BLaER1 (cell line): ENCODE measurements at regions not wholly inside any gene's neighbourhood (a gene's known extent, or its start where the extent isn't known, plus 50 kb on each side); places are given as distances from the start of the nearest gene placed in this dataset.

Experiments
- H3K27ac ChIP-seq: shearing (Covaris generic); formaldehyde crosslinking; 2 replicates; pipeline ENCODE4 v1.8.1; 2022
- H3K27me3 ChIP-seq: shearing (Covaris generic); formaldehyde crosslinking; 2 replicates; pipeline ENCODE4 v1.8.1; 2022
- H3K36me3 ChIP-seq: shearing (Covaris generic); formaldehyde crosslinking; 2 replicates; pipeline ENCODE4 v1.8.1; 2022
- H3K4me1 ChIP-seq: shearing (Covaris generic); formaldehyde crosslinking; 2 replicates; pipeline ENCODE4 v1.8.1; 2022
- H3K4me2 ChIP-seq: shearing (Covaris generic); formaldehyde crosslinking; 2 replicates; pipeline ENCODE4 v1.8.1; 2022
- H3K4me3 ChIP-seq: shearing (Covaris generic); formaldehyde crosslinking; 2 replicates; pipeline ENCODE4 v1.8.1; 2022
- H3K9ac ChIP-seq: shearing (Covaris generic); formaldehyde crosslinking; 2 replicates; pipeline ENCODE4 v1.8.1; 2022
- H3K9me3 ChIP-seq: shearing (Covaris generic); formaldehyde crosslinking; 2 replicates; pipeline ENCODE4 v1.8.1; 2022
- H4K20me1 ChIP-seq: shearing (Covaris generic); formaldehyde crosslinking; 2 replicates; pipeline ENCODE4 v1.8.1; 2022
- Cebpa-rat ChIP-seq: shearing (Covaris generic); IDR thresholded peaks from 2 replicates; pipeline ENCODE4 v1.8.1; 2022

- H3K9ac ChIP-seq, result no peak overlapping the region
- H3K36me3 ChIP-seq, result no peaks in the 10 kb centered on the region
- no peak overlapping the region for H3K4me2 ChIP-seq
- no peaks in the 10 kb centered on the region for H3K4me1 ChIP-seq
- TF ChIP-seq Cebpa-rat, result no peak
- H4K20me1 ChIP-seq, result no peaks in the 10 kb centered on the region
- no peak overlapping the region for H3K4me3 ChIP-seq
- no peaks in the 10 kb centered on the region for H3K9me3 ChIP-seq
- no peaks in the 10 kb centered on the region for H3K27me3 ChIP-seq
- no peak overlapping the region for H3K27ac ChIP-seq
Observed at GRCh38 chr3:144549166-144549565, 577.5 kb downstream of the DIPK2A start.

- TF ChIP-seq Cebpa-rat, result no peak
- Histone ChIP-seq H3K9me3 (no peaks in the 10 kb centered on the region), H3K4me1 (no peaks in the 10 kb centered on the region), H3K9ac (no peak overlapping the region), H3K4me3 (no peak overlapping the region), H4K20me1 (no peaks in the 10 kb centered on the region), H3K36me3 (no peaks in the 10 kb centered on the region), H3K4me2 (no peak overlapping the region), H3K27ac (no peak overlapping the region), H3K27me3 (no peaks in the 10 kb centered on the region)
Observed at GRCh38 chr3:144552346-144553057, 580.9 kb downstream of the DIPK2A start.

GRCh38 chr3:144553301-144553700 is 581.7 kb downstream of the DIPK2A start:
- Histone ChIP-seq H3K27me3 (no peaks in the 10 kb centered on the region), H3K9ac (no peak overlapping the region), H3K27ac (no peak overlapping the region), H3K36me3 (no peaks in the 10 kb centered on the region), H4K20me1 (no peaks in the 10 kb centered on the region), H3K9me3 (no peaks in the 10 kb centered on the region), H3K4me2 (no peak overlapping the region), H3K4me3 (no peak overlapping the region), H3K4me1 (no peaks in the 10 kb centered on the region)
- TF ChIP-seq Cebpa-rat, result no peak

GRCh38 chr3:144554889-144555288 is 583.3 kb downstream of the DIPK2A start:
- Histone ChIP-seq H3K9ac (no peak overlapping the region), H4K20me1 (no peaks in the 10 kb centered on the region), H3K9me3 (no peaks in the 10 kb centered on the region), H3K4me1 (no peaks in the 10 kb centered on the region), H3K27ac (no peak overlapping the region), H3K4me3 (no peak overlapping the region), H3K4me2 (no peak overlapping the region), H3K27me3 (no peaks in the 10 kb centered on the region), H3K36me3 (no peaks in the 10 kb centered on the region)
- TF ChIP-seq Cebpa-rat, result no peak

- no peak for TF ChIP-seq Cebpa-rat
- no peak overlapping the region for H3K27ac ChIP-seq
- H4K20me1 ChIP-seq, result no peaks in the 10 kb centered on the region
- no peaks in the 10 kb centered on the region for H3K36me3 ChIP-seq
- H3K27me3 ChIP-seq, result no peaks in the 10 kb centered on the region
- H3K9ac ChIP-seq, result no peak overlapping the region
- H3K4me3 ChIP-seq, result no peak overlapping the region
- no peaks in the 10 kb centered on the region for H3K4me1 ChIP-seq
- no peak overlapping the region for H3K4me2 ChIP-seq
- H3K9me3 ChIP-seq, result no peaks in the 10 kb centered on the region
Observed at GRCh38 chr3:144556392-144556791, 584.8 kb downstream of the DIPK2A start.

GRCh38 chr3:144557515-144557914 is 585.9 kb downstream of the DIPK2A start:
- Histone ChIP-seq H3K9ac (no peak overlapping the region), H3K4me2 (no peak overlapping the region), H3K9me3 (no peaks in the 10 kb centered on the region), H4K20me1 (no peaks in the 10 kb centered on the region), H3K4me1 (no peaks in the 10 kb centered on the region), H3K27ac (no peak overlapping the region), H3K36me3 (no peaks in the 10 kb centered on the region), H3K4me3 (no peak overlapping the region), H3K27me3 (no peaks in the 10 kb centered on the region)
- no peak for TF ChIP-seq Cebpa-rat

- no peak for TF ChIP-seq Cebpa-rat
- H3K4me2 ChIP-seq, result no peak overlapping the region
- H3K27me3 ChIP-seq, result no peaks in the 10 kb centered on the region
- H3K9ac ChIP-seq, result no peak overlapping the region
- H3K36me3 ChIP-seq, result no peaks in the 10 kb centered on the region
- H3K9me3 ChIP-seq, result no peaks in the 10 kb centered on the region
- no peak overlapping the region for H3K27ac ChIP-seq
- no peak overlapping the region for H3K4me3 ChIP-seq
- H3K4me1 ChIP-seq, result no peaks in the 10 kb centered on the region
- no peaks in the 10 kb centered on the region for H4K20me1 ChIP-seq
Observed at GRCh38 chr3:144564011-144564410, 592.4 kb downstream of the DIPK2A start.

GRCh38 chr3:144566320-144566719 is 594.7 kb downstream of the DIPK2A start:
- Histone ChIP-seq H3K36me3 (no peaks in the 10 kb centered on the region), H3K9me3 (no peaks in the 10 kb centered on the region), H4K20me1 (no peaks in the 10 kb centered on the region), H3K4me1 (no peaks in the 10 kb centered on the region), H3K27ac (no peak overlapping the region), H3K4me3 (no peak overlapping the region), H3K27me3 (no peaks in the 10 kb centered on the region), H3K4me2 (no peak overlapping the region), H3K9ac (no peak overlapping the region)
- no peak for TF ChIP-seq Cebpa-rat

- no peaks in the 10 kb centered on the region for H3K36me3 ChIP-seq
- no peak overlapping the region for H3K27ac ChIP-seq
- no peak for TF ChIP-seq Cebpa-rat
- no peaks in the 10 kb centered on the region for H3K9me3 ChIP-seq
- H4K20me1 ChIP-seq, result no peaks in the 10 kb centered on the region
- H3K4me2 ChIP-seq, result no peak overlapping the region
- no peaks in the 10 kb centered on the region for H3K4me1 ChIP-seq
- no peak overlapping the region for H3K4me3 ChIP-seq
- no peak overlapping the region for H3K9ac ChIP-seq
- H3K27me3 ChIP-seq, result no peaks in the 10 kb centered on the region
Observed at GRCh38 chr3:144569651-144570050, 598.0 kb downstream of the DIPK2A start.

GRCh38 chr3:144583871-144584270 is 612.2 kb downstream of the DIPK2A start:
- H3K9ac ChIP-seq, result no peak overlapping the region
- no peaks in the 10 kb centered on the region for H3K36me3 ChIP-seq
- H4K20me1 ChIP-seq, result no peaks in the 10 kb centered on the region
- H3K4me2 ChIP-seq, result no peak overlapping the region
- H3K9me3 ChIP-seq, result no peaks in the 10 kb centered on the region
- no peak overlapping the region for H3K4me3 ChIP-seq
- no peak for TF ChIP-seq Cebpa-rat
- H3K27me3 ChIP-seq, result no peaks in the 10 kb centered on the region
- no peaks in the 10 kb centered on the region for H3K4me1 ChIP-seq
- H3K27ac ChIP-seq, result no peak overlapping the region

GRCh38 chr3:144585408-144585807 is 613.8 kb downstream of the DIPK2A start:
- no peaks in the 10 kb centered on the region for H3K36me3 ChIP-seq
- no peaks in the 10 kb centered on the region for H4K20me1 ChIP-seq
- H3K27me3 ChIP-seq, result no peaks in the 10 kb centered on the region
- no peaks in the 10 kb centered on the region for H3K9me3 ChIP-seq
- no peaks in the 10 kb centered on the region for H3K4me1 ChIP-seq
- H3K4me2 ChIP-seq, result no peak overlapping the region
- TF ChIP-seq Cebpa-rat, result no peak
- no peak overlapping the region for H3K27ac ChIP-seq
- H3K9ac ChIP-seq, result no peak overlapping the region
- H3K4me3 ChIP-seq, result no peak overlapping the region
